ENCODE measurements at regions not wholly inside any gene's neighbourhood (a gene's known extent, or its start where the extent isn't known, plus 50 kb on each side); places are given as distances from the start of the nearest gene placed in this dataset.

- no peak for TF ChIP-seq CTCF (IDR thresholded peaks at IDR 0.05)
- TF ChIP-seq POLR2AphosphoS5 (IDR thresholded peaks at IDR 0.05) = no peak
- no peak for TF ChIP-seq EP300 (IDR thresholded peaks at IDR 0.05; ENCODE audit: low read depth)
- TF ChIP-seq POLR2A (IDR thresholded peaks at IDR 0.05) = no peak
Observed at GRCh38 chr20:24745617-24746350, 203.3 kb upstream of the CST7 start.

Data from transverse colon (tissue), 4 donors.